Sciatic nerve (tissue), 1 donor: ENCODE measurements at regions not wholly inside any gene's neighbourhood (a gene's known extent, or its start where the extent isn't known, plus 50 kb on each side); places are given as distances from the start of the nearest gene placed in this dataset. TPM values are rescaled to one million over a fixed set of nuclear protein-coding genes. Genes with fewer than 3 reads are reported as not detected.

Experiments
- microRNA-seq: library from miRNA; unstranded; fragments of <30 nt; microRNA quantifications from one replicate; pipeline ENCODE4 v1.2.0, GENCODE V29; 2020
- donor health status: DM: no; HTN: no; CAD: no.

Small RNA genes in the stretch of these regions (microRNA-seq; reads per million reads assigned to microRNA genes)
- not detected for gene MIR1202
